SK-N-DZ (cell line): ENCODE measurements at regions not wholly inside any gene's neighbourhood (a gene's known extent, or its start where the extent isn't known, plus 50 kb on each side); places are given as distances from the start of the nearest gene placed in this dataset.

Experiments used
- DNase-seq: peaks from one replicate; pipeline ENCODE4 v3.0.0-alpha.2; 2015; ENCODE audit warnings: low spot score

DNA sequence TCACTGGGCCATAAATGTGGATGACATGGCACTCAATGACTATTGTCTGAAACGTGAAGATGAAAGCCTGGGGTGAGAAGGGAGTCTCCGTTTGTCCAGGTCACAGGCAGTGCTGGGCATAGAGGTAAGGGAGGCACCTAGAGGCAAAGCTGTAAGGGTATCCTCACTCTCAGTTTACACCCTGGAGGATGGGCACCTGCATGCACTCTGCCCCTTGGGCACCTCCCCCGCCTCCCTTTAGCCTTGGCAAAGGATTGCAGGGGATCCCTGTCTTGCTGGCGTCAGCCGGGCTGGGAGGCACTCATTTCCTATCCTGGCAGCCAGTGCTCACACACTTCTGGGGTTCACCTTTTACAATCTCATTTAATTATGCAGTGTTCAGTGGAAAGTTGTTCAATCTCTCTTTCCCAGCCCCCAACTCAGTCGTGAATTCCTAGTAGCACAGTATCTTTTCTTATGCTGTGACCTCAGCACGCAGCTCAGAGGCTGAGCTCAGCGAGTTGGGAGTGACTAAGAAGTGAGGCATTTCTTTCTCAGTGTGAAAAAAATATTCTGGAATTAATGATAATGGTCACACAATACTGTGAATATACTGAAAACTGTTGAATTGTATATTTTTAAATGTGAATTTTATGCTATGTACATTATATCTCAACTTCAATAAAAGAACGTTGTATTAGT lies 866.6 kb downstream of the BRD1 start:
- DNase-seq = no peak

DNA sequence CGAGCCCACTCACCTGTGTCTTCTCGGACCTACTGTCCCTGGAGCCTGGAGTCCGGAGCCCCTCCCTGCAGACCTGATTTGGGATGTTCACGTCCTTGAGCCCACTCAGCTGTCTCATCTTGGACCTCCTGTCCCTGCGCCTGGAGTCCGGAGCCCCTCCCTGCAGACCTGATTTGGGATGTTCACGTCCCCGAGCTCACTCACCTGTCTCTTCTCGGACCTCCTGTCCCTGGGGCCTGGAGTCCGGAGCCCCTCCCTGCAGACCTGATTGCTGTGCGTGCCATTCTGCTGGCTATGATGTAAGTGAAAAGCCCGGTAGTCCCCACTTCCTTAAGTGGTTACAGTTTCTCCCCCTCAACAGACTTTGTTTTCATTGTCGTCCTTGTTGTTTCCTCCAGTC lies 867.1 kb downstream of the BRD1 start:
- no peak for DNase-seq

DNA sequence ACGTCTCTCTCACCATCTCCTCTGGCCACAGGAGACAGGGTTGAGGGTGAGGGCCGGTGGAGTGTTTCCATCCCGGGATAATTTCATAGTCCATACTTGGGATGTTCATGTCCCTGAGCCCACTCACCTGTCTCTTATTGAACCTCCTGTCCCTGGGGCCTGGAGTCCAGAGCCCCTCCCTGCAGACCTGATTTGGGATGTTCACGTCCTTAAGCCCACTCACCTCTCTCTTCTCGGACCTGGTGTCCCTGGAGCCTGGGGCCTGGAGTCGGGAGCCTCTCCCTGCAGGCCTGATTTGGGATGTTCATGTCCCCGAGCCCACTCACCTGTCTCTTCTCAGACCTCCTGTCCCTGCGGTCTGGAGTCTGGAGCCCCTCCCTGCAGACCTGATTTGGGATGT lies 868.2 kb downstream of the BRD1 start:
- DNase-seq = no peak

DNA sequence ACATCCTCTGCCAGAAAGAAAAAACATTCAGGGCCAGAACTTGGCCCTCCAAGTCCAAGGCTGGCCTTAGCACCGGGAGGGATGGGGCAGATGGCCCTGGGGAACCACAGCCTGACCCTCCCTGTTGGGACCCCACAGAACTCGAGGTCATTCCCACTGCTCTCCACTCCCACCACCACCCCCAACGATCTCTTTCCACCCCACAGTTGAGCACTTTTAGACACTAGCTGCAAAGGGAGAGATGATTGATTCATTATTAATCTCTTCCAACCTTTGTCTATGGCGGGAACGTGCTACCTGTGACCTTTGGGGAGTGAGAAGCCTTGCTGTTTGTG lies 869.7 kb downstream of the BRD1 start:
- no peak for DNase-seq

DNA sequence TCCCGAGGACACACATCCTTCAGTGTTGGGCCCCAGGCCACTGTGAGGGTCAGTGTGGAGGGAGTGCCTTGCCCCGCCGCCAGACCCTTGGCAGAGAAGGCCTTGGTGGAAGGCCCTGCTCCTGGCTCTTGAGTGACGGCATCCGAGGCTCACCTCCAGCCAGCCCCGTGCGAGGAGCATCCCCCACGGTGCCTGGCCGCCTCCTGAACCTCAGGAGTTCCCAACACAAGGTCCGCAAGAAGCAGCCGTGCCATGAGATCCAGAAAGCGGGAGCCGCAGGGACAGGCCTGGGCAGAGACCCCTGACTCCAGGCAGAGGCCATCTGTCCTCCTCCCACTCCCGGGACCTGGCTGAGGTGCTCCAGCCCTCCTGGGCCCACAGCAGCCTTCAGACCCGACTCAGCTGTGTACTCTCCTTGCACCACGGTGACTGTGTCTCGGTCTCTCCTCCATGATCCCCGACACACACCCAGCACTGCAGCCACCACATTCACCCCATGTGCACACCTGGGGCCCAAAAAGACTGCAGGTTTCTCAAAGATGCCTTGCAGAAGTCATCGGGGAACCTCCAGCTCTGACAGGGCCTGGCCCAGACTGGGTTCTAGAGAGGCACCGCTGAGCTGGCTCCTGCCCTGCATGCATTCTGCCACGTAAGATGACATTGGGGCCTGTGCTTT lies 870.2 kb downstream of the BRD1 start:
- DNase-seq = no peak

DNA sequence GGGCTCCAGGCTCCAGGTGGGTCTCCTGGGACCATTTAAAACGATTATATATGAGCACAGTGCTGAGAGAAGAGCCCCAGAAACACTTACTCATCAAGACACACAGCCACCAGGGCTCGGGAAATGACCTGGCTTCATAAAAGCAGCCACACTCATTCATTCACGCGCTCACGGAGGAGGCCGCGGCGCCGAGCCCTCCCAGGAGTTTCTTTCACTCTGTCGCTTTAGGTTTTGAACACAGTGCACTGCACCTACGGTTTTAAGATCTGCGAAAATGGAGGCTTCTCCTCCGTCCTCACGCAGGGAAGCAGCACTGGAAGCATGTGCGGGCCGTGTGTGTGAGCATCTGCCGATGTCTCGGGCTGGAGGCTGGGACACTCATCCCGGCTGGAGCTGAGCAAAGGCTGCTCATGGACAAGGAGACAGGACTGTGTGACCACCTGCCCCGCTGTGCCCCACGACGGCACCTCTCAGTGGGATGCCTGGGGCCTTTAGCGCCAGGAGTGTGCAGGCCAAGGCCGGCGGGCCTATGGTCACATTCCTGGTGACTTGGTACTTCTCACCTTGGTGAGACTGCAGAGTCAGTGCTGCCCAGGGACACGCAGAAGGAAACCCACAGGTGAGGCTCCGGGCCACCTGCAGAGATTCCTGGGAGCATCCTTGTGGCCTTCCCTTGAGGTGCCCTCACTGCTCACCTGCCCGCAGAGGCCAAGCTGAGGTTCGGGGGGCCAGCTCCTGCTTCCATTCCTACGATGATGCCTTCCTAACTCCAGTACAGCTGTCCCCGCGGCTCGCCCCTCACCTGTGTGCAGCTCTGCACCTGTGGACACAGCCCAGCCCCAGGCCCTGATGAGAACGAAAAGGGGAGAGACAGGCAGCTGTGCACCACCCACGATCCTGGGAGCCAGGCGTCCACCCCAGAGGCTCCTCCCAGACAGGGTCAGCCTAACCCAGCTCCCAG lies 872.0 kb downstream of the BRD1 start:
- DNase-seq = peak; percentile 57

DNA sequence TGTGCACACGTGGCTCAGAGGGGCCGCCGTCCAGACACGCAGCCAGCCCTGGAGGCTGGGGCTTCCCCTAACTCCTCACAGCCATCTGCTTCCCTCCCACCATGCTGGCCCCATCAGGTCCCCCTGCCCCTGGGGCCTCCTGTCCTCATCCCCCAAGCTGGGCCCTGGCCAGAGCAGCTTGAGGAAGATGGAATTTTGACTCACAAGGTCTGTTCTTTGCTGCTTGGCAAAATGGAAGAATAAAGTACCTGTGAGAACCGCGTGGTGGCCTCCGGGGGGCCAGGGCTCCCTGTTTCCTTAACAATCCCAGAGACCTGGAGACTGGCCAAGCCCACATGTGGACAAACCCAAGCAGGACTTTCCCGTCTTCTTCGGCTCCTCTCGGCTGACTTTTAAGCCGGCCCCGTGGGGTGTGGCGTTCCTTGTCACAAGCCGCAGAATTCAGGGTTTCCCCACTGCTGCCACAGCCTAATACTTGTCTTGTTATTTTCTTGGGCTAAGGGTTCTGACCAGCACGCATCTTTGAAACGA lies 872.8 kb downstream of the BRD1 start:
- DNase-seq = peak; percentile 32

DNA sequence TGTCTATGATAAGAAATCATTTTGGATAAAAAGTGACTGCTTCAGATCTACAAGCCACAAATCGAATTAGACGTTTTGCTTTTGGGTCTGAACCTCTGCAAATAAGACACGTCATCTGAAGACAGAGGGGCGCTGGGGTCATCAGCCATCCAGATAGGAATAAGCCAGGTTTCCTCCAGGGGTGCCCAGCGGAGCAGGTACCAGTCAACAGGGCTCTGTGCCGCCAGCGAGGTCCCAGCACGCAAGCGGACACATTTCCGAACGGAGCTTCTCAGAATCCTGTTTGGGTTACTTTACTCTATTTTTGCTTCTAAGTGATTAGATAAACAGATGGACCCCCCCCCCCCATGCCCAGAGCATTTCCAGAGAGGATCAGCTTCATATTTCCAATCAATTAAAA lies 873.8 kb downstream of the BRD1 start:
- no peak for DNase-seq

DNA sequence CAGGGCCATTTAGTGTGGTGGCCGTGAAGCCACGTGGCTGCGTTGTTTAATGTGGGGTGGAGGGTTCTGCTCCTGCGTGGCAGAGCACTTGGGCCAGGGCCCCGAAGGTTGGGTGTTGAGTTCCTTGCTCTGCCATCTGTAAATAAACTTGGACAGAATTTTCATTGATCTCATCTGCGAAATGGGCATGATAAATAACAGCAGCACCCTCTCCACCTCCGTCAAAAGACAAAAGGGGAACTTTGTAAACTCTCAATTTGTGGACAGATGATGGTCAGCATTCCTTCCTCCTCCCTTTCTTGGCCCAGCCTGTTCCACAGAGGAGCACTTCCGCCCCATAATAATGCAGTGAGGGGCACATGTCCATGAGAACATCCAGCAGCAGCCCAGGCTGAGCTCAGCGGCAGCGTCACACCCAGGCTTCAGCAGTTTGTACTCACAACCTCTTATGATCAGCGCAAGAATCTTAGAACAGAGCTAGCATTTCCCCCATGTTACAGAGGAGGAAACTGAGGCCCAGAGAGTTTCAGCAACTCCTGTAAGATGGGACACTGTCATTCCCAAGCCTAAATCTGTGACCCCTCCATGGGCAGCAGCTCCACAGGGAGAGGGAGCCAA lies 874.5 kb downstream of the BRD1 start:
- no peak for DNase-seq

DNA sequence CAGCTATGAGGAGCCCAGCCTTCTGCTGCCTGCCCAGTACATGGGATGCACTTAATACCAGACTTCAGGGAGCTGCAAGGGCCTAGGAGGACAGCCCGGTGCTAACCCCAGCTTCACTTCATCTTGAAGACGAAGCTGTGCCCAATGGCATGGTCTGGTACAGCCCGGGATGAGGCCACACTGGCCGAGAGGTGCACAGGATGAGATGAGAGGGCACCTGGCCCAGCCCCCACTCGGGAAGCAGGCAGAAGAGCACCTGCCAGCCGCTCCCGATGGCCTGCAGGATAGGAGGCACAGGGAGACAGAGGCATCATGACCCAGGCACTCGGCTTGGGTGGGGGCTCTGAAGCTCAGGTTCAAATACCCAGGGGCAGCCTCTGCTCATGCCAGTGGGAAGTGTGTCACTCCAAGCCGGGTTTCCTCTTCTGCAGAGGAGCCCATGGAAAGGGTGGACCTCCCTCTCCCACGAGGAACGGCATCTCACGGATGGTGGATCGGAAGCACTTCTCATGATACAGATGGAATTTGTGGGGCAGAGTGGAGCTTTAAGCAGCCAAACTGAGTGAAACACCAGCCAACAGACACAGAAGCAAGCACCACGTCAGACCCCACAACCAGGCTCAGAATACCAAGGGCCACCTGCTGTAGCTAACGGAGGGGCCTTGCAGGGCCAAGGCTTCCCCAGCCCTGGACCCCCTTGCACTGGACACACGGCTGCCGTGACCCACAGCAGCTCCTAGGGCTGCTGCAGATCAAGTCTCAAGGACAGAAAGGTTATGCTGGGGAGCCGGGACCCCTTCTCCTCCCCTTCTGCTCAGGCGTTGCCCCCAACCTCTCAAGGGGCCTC lies 875.2 kb downstream of the BRD1 start:
- no peak for DNase-seq

DNA sequence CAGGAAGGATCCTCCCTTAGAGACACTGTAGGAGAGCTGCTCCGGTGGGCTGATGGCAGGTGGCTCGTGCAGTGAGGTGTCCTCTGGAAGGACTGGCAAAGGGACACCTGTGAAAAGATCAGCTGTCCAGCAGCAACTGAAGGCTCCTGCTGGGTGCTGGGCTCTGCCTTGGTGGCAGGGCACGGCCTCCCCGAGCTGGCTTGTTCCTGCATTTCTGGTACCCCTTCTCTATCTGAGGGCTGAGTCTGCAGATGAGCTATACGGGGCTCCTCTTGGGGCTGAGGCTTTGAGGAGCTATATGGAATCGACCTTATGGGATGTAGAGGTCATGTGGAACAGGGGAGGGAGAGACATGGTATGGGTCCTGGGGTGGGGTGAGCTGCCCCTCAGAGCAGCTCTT lies 875.8 kb downstream of the BRD1 start:
- no peak for DNase-seq

DNA sequence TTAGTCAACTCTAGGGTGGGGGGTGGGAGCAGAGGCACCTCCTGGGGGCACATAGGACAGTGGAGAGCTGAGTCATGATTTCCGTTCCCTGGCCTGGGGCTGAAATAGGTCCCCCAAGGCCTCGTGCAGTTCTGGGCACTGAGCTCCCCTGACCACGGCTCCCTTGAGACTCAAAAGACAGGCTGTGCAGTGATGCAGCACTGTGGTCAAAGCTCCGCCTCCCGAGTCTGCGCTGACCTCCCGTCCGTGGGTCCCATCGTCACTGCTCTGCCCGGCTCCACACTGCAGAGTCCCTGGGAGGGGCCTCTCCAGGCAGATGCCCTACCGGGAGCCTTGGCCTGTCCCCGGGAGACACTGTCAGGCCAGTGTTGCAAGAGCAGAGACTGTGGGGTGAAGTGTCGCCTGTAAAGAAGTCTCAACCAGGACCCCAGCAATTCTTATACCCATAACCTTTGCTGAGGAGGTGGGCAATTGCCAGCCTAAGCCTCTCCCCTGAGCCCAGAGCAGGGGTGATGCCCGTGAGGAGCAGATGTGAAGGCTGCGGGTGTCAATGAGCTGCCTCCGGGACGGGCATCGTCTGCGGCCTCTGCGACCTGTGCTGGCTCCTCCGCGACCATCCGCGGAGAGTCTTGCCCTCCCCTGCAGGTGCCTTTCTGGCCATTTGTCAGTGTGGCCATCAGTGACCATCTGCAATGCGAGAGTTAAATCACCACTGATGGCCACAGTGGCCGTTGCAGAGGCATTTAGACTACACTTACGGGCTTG lies 877.3 kb downstream of the BRD1 start:
- no peak for DNase-seq

DNA sequence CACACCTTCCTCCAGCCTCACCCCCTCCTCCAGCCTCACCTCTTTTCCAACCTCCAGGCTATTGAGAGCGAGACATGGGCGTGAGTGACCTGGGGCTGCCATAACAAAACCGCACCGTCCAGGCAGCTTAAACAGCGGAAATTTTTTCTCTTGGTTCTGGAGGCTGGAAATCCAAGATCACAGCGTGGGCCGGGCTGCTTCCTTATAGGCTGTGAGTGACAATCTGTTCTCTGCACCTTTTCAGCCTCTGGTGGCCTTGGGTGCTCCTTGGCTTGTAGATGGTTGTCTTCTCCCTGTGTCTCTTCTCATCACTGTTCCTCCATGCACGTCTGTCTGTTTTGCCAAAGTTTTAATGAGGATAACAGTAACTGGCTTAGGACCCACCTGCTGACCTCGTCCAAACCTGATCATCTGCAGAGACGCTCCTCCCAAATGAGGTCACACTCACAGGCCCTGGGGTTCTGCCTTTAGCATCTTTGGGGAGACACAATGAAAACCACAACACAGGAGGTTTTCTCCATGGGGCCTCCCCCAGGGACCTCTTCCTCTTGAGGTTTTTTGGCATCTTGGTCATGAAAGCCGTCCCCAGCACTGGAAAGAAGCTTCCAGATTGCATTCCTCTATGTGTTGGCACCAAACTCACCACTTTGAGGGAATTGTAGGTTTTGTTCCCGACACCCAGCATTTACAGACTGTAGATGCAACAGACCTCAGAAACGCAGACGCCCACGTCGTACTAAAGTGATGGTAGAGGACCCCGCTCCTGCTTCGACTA lies 878.1 kb downstream of the BRD1 start:
- DNase-seq = no peak

DNA sequence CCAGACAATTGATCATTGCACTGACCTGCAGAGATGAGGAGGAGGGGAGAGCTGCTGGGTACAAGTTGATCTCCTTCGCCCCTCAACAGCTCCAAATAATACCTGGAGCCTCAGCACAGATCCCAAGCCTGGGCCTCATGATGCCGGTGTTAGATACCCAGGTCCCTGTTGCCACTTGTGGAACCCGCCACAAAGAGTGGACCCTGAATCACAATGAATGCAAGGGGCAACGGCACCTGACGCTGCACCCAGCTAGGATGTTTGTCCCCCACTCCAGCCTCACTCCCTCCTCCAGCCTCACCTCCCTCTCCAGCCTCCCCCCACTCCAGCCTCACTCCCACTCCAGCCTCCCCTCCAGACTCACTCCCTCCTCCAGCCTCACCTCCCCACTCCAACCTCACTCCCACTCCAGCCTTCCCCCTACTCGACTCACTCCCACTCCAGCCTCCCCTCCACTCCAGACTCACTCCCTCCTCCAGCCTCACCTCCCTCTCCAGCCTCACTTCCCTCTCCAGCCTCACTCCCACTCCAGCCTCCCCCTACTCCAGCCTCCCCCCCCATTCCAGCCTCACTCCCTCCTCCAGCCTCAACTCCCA lies 879.0 kb downstream of the BRD1 start:
- no peak for DNase-seq

DNA sequence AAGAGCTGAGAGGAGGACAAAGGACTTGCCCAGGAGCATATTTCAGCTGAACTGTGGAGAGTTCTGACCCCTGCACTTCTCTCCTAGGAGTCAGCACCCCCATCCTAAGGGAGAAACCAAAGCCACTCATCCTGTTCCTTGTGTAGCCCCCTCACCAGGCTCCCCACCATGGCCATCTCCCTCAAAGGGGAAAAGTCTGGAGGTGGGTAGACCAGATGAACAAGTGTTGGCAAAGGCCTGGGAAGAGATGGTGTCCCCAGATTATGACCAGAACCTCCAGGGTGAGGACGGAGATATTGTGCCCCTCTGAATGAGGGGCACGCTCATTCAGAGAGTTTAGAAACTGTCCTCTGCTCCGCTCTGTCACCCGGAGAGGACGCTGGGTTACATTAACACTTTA lies 880.0 kb downstream of the BRD1 start:
- no peak for DNase-seq

DNA sequence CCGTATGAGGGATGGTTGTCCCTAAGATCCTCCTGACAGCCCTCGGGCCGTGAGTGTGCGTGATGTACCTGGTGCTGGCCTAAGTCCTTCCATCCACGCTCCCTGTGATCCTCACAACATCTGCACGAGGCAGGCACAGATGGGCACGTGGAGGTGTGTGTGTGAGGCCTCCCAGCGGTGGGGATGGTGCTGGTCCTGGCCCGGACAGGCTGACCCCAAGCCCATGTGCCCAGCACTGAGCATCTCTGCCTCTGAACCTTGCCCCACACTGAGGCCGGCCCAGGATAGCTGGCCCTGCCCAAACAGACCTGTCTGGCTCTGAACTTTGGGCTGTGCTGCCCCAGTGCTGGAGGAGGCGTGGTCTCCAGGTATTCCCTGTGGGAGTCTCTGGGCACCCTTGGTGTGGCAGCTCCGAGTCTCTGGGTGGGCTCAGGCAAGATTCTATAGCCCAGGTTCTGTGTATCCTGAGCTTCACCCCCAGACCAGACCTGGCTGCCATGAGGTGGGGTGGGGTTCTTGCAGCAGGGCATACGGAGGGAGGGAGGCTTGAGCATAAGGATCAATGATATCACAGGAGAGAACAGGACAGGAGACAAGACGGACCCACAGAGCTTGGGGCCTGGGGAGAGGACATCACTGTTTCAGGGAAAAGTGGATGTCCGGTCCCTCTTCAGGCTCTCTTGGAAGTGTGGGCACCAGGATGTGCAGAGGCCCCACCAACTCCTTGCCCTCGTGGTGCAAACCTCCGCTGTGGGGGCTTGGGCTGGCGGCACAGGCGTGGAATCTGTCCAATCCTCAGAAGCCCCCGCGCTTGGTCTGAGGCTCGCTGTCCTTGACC lies 881.8 kb downstream of the BRD1 start:
- DNase-seq = no peak

DNA sequence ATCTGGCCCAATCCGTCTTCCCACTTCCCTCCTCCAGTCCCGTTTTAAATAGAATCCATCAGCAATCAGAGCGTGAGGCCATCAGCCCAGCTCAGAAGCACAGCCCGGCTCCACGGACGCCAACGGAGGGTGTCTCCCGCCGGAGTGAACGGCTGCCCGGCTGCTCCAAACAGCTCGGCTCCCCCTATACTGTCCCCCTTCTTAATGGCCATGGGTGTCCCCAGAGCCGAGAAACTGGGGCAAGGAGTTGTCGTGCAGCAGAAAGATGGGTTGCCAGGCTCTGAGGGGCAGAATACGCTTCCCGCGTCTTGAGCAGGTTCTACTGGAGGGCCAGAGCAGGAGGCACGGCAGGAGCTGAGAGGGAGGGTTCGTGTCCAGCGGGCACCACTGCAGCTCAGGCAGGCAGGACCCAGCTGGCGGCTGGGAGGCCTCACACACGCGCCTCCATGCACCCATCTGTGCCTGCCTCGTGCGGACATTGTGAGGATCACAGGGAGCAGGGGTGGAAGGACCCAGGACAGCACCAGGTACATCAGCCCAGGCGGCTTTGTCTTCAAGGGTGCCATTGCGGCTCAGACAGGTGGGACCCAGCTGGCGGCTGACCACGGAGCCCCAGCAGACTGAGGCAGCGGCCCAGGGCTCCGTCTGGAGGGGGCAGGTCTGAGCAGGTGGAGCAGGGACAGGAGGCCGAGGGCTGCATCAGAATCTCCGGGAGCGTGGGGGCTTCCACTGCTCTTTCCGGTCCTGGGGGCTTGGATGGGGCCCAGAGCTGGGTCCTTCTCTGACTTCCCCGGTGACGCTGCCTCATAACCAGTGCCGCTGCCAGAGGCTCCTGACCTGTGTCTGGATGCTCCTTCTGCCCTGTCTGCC lies 882.7 kb downstream of the BRD1 start:
- no peak for DNase-seq
